ENCODE measurements at regions not wholly inside any gene's neighbourhood (a gene's known extent, or its start where the extent isn't known, plus 50 kb on each side); places are given as distances from the start of the nearest gene placed in this dataset.

DNA sequence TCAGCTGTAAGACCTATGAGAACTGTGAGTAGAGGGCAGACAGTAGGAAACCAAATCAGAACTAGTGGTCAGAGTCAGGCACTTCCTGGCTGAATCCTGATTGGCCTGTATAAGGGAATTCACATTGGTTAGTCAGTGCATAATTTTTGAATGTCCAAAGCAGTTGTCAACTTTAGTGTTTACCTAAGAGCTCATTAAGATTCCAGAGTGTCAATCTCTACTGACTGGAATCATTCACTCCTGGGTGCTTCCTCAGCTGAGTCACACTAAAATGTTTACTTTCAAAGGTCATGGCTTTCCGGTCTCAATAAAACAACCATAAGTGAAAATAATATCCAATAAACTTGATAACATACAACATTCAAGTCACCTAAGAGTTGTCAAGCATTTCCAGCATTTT, 306.1 kb downstream of the C11orf87 start:
- no peaks in the 10 kb centered on the region for H3K9me3 ChIP-seq (ENCODE audit: insufficient read depth, low read length)
- no peak for TF ChIP-seq YY1 (IDR thresholded peaks at IDR 0.05; ENCODE audit: insufficient read depth, insufficient read length)
- TF ChIP-seq ZNF274 (IDR thresholded peaks at IDR 0.05; ENCODE audit: low read depth, low read length): no peak
- TF ChIP-seq SUZ12 (IDR thresholded peaks at IDR 0.05; ENCODE audit: extremely low read depth, insufficient read depth, insufficient read length): no peak
- H3K4me1 ChIP-seq (ENCODE audit: insufficient read depth, insufficient read length): no peaks in the 10 kb centered on the region
- no peak overlapping the region for H3K4me3 ChIP-seq (ENCODE audit: insufficient read length, low read depth)
- H3K27me3 ChIP-seq (ENCODE audit: insufficient read depth, insufficient read length): no peaks in the 10 kb centered on the region
- no peak overlapping the region for H3K9ac ChIP-seq (ENCODE audit: insufficient read length, low read depth)
- no peaks in the 10 kb centered on the region for H3K36me3 ChIP-seq (ENCODE audit: insufficient read depth, insufficient read length, low read length)
- no peak for DNase-seq (ENCODE audit: low read depth, low spot score)

DNA sequence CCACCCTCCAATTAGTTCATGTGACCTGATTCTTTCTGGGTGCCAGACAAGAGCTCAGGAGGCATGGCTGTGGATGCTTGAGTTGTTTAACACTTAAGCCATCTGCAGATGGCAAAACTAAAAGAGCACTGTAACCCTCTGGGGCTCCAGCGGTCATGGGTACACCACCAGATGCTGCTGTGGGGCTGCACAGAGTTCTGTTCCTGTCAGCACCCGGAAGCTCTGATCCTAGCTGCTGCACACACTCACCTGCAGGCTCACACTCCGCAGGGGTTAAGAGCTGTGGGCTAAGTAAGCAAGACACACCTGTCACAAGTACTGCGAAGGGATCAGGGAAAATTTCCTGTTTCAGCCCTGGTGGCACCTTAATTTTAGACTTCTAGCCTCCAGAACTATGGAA, 307.8 kb downstream of the C11orf87 start:
- H3K9me3 ChIP-seq (ENCODE audit: insufficient read depth, low read length): no peaks in the 10 kb centered on the region
- no peak overlapping the region for H3K9ac ChIP-seq (ENCODE audit: insufficient read length, low read depth)
- H3K27me3 ChIP-seq (ENCODE audit: insufficient read depth, insufficient read length): no peaks in the 10 kb centered on the region
- H3K4me3 ChIP-seq (ENCODE audit: insufficient read length, low read depth): no peak overlapping the region
- no peaks in the 10 kb centered on the region for H3K4me1 ChIP-seq (ENCODE audit: insufficient read depth, insufficient read length)
- TF ChIP-seq YY1 (IDR thresholded peaks at IDR 0.05; ENCODE audit: insufficient read depth, insufficient read length): no peak
- no peaks in the 10 kb centered on the region for H3K36me3 ChIP-seq (ENCODE audit: insufficient read depth, insufficient read length, low read length)
- no peak for DNase-seq (ENCODE audit: low read depth, low spot score)

DNA sequence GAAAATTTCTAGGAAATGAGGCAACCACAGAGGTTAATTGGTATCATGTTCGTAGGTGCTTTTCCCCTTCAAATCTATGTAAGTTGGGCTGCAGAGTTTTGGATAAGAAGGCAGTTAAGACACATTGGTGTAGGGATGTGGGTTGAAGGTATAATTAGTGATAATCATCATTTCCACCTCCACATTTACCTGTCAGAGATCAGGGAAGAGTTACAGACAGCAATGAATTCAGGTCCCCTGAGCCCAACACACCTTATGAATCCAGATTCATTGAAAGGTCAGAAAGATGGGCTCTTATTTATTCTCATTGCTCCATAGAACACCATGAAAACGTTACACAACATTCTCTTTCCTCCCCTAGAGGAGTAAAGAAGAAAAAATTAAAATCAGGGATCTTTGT, 308.7 kb downstream of the C11orf87 start:
- no peaks in the 10 kb centered on the region for H3K27me3 ChIP-seq (ENCODE audit: insufficient read depth, insufficient read length)
- H3K4me1 ChIP-seq (ENCODE audit: insufficient read depth, insufficient read length): no peaks in the 10 kb centered on the region
- DNase-seq (ENCODE audit: low read depth, low spot score): no peak
- no peaks in the 10 kb centered on the region for H3K36me3 ChIP-seq (ENCODE audit: insufficient read depth, insufficient read length, low read length)
- no peak for TF ChIP-seq YY1 (IDR thresholded peaks at IDR 0.05; ENCODE audit: insufficient read depth, insufficient read length)
- TF ChIP-seq ZNF274 (IDR thresholded peaks at IDR 0.05; ENCODE audit: low read depth, low read length): no peak
- no peak for TF ChIP-seq SUZ12 (IDR thresholded peaks at IDR 0.05; ENCODE audit: extremely low read depth, insufficient read depth, insufficient read length)
- no peak overlapping the region for H3K9ac ChIP-seq (ENCODE audit: insufficient read length, low read depth)
- H3K4me3 ChIP-seq (ENCODE audit: insufficient read length, low read depth): no peak overlapping the region
- no peaks in the 10 kb centered on the region for H3K9me3 ChIP-seq (ENCODE audit: insufficient read depth, low read length)

DNA sequence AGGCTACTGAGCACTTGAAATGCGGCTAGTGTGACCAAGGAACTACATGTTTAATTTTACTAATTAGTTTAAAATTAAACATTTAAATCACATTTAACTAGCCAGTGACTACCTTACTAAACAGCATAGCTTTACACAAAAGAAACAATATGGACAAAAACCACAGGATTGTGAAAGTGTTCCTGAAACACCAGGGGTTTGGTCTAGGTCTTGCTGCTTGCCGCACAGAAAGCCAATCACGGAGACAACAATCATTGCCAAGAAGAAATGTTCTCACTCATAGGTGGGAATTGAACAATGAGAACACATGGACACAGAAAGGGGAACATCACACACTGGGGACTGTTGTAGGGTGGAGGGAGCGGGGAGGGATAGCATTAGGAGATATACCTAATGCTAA, 309.5 kb downstream of the C11orf87 start:
- Histone ChIP-seq H3K9ac (ENCODE audit: insufficient read length, low read depth) (no peak overlapping the region), H3K9me3 (ENCODE audit: insufficient read depth, low read length) (no peaks in the 10 kb centered on the region), H3K36me3 (ENCODE audit: insufficient read depth, insufficient read length, low read length) (no peaks in the 10 kb centered on the region), H3K4me1 (ENCODE audit: insufficient read depth, insufficient read length) (no peaks in the 10 kb centered on the region), H3K27me3 (ENCODE audit: insufficient read depth, insufficient read length) (no peaks in the 10 kb centered on the region), H3K4me3 (ENCODE audit: insufficient read length, low read depth) (no peak overlapping the region)
- DNase-seq (ENCODE audit: low read depth, low spot score): no peak
- no peak for TF ChIP-seq SUZ12 (IDR thresholded peaks at IDR 0.05; ENCODE audit: extremely low read depth, insufficient read depth, insufficient read length)
- TF ChIP-seq YY1 (IDR thresholded peaks at IDR 0.05; ENCODE audit: insufficient read depth, insufficient read length): no peak
- no peak for TF ChIP-seq ZNF274 (IDR thresholded peaks at IDR 0.05; ENCODE audit: low read depth, low read length)

DNA sequence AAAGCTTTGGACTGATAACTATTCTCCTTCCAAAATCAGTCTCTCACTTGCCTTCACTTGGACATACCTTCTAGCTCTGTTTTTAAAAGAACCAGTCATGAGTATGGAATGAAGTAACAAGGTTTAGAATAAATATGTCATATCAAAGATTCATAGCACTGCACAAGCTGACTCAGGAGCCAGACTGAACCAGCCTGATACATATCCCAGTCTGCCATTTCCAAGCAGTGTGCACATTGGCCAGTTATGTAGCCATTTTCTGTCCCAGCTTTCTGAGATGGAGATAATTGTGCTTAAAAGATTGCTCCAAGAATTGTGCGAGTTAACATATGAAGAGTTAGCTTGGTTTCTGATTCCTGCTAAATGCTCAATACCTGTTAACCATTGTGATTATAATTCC, 311.3 kb downstream of the C11orf87 start:
- Histone ChIP-seq H3K27me3 (ENCODE audit: insufficient read depth, insufficient read length) (no peaks in the 10 kb centered on the region), H3K9ac (ENCODE audit: insufficient read length, low read depth) (no peak overlapping the region), H3K4me3 (ENCODE audit: insufficient read length, low read depth) (no peak overlapping the region), H3K9me3 (ENCODE audit: insufficient read depth, low read length) (no peaks in the 10 kb centered on the region), H3K4me1 (ENCODE audit: insufficient read depth, insufficient read length) (no peaks in the 10 kb centered on the region), H3K36me3 (ENCODE audit: insufficient read depth, insufficient read length, low read length) (no peaks in the 10 kb centered on the region)
- DNase-seq (ENCODE audit: low read depth, low spot score): no peak
- no peak for TF ChIP-seq ZNF274 (IDR thresholded peaks at IDR 0.05; ENCODE audit: low read depth, low read length)

DNA sequence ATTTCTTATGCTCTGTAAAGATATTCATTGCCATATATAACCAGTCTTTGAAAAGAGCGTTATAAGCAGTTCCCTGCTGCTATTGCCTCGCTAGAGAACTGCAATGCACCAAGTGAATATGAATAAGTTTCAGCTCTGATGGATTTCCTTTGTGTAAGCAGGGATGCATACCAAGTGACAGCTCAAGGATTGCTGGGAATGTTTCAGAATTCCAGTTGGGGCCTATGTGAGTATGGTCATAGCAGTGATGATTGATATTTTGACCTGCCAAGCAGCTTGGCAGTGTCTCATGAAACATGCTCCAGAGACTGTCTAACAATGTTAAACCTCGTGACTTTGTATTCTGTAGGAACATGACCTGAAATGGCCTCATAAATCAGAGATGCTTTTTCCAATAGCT, 312.6 kb downstream of the C11orf87 start:
- H3K9ac ChIP-seq (ENCODE audit: insufficient read length, low read depth): no peak overlapping the region
- H3K27me3 ChIP-seq (ENCODE audit: insufficient read depth, insufficient read length): no peaks in the 10 kb centered on the region
- TF ChIP-seq ZNF274 (IDR thresholded peaks at IDR 0.05; ENCODE audit: low read depth, low read length) (no peak), YY1 (IDR thresholded peaks at IDR 0.05; ENCODE audit: insufficient read depth, insufficient read length) (no peak), SUZ12 (IDR thresholded peaks at IDR 0.05; ENCODE audit: extremely low read depth, insufficient read depth, insufficient read length) (no peak)
- no peak for DNase-seq (ENCODE audit: low read depth, low spot score)
- H3K36me3 ChIP-seq (ENCODE audit: insufficient read depth, insufficient read length, low read length): no peaks in the 10 kb centered on the region
- H3K4me1 ChIP-seq (ENCODE audit: insufficient read depth, insufficient read length): no peaks in the 10 kb centered on the region
- no peaks in the 10 kb centered on the region for H3K9me3 ChIP-seq (ENCODE audit: insufficient read depth, low read length)
- no peak overlapping the region for H3K4me3 ChIP-seq (ENCODE audit: insufficient read length, low read depth)

DNA sequence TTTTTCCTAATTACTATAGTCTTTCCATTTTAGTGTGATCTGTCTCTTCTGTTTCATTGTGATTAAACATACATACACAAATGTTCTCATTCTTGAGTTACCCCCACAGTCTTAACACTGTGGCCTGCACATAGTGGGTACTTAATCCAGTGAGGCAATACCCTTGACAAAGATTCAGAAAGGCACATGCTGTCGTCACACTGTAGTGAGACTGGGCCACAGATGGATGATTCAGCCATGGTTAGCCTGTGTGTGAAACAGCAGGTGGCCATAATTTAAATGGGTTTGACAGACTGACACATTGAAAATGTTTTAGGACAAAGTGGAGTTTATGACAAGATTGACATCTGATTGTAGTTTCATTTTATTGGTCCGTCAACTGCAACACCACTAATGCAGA, 313.1 kb downstream of the C11orf87 start:
- no peaks in the 10 kb centered on the region for H3K4me1 ChIP-seq (ENCODE audit: insufficient read depth, insufficient read length)
- no peak for DNase-seq (ENCODE audit: low read depth, low spot score)
- no peak for TF ChIP-seq SUZ12 (IDR thresholded peaks at IDR 0.05; ENCODE audit: extremely low read depth, insufficient read depth, insufficient read length)
- no peak for TF ChIP-seq ZNF274 (IDR thresholded peaks at IDR 0.05; ENCODE audit: low read depth, low read length)
- TF ChIP-seq YY1 (IDR thresholded peaks at IDR 0.05; ENCODE audit: insufficient read depth, insufficient read length): no peak
- H3K4me3 ChIP-seq (ENCODE audit: insufficient read length, low read depth): no peak overlapping the region
- H3K27me3 ChIP-seq (ENCODE audit: insufficient read depth, insufficient read length): no peaks in the 10 kb centered on the region
- H3K36me3 ChIP-seq (ENCODE audit: insufficient read depth, insufficient read length, low read length): no peaks in the 10 kb centered on the region
- no peak overlapping the region for H3K9ac ChIP-seq (ENCODE audit: insufficient read length, low read depth)
- no peaks in the 10 kb centered on the region for H3K9me3 ChIP-seq (ENCODE audit: insufficient read depth, low read length)

DNA sequence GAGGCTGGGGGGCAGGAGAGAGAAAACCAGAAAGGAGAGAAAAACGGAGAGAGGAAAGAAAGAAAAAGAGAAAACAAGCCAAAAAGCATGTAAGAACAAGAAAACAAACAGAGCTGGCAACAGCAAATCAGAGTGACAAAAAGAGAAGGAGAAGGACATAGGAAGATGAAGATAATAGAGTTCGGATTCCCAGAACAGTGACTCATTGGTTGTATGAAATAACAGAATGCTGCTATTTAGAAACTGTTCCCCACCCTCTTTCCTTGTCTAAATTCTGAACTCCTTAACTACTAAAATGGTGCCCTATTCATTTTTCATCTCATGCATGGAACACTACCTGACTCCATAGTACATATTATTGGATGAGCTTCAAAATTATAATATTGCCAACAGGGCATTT, 317.4 kb downstream of the C11orf87 start:
- no peaks in the 10 kb centered on the region for H3K9me3 ChIP-seq (ENCODE audit: insufficient read depth, low read length)
- no peaks in the 10 kb centered on the region for H3K36me3 ChIP-seq (ENCODE audit: insufficient read depth, insufficient read length, low read length)
- TF ChIP-seq SUZ12 (IDR thresholded peaks at IDR 0.05; ENCODE audit: extremely low read depth, insufficient read depth, insufficient read length): no peak
- TF ChIP-seq YY1 (IDR thresholded peaks at IDR 0.05; ENCODE audit: insufficient read depth, insufficient read length): no peak
- no peak for TF ChIP-seq ZNF274 (IDR thresholded peaks at IDR 0.05; ENCODE audit: low read depth, low read length)
- DNase-seq (ENCODE audit: low read depth, low spot score): no peak
- no peak overlapping the region for H3K9ac ChIP-seq (ENCODE audit: insufficient read length, low read depth)
- H3K4me3 ChIP-seq (ENCODE audit: insufficient read length, low read depth): no peak overlapping the region
- no peaks in the 10 kb centered on the region for H3K4me1 ChIP-seq (ENCODE audit: insufficient read depth, insufficient read length)
- H3K27me3 ChIP-seq (ENCODE audit: insufficient read depth, insufficient read length): no peaks in the 10 kb centered on the region

Data from NT2/D1 (cell line).